GM21576 (cell line): ENCODE measurements at regions not wholly inside any gene's neighbourhood (a gene's known extent, or its start where the extent isn't known, plus 50 kb on each side); places are given as distances from the start of the nearest gene placed in this dataset.
A peak's percentile ranks its signal among the peaks of the same experiment; 100 is the strongest.

Experiments used
- ATAC-seq: cut with Tn5 transposase; IDR thresholded peaks from one replicate; pipeline ENCODE4 v1.9.1; 2021; ENCODE audit warnings: mild to moderate bottlenecking, moderate library complexity; ENCODE audit not compliant: unreplicated experiment

DNA sequence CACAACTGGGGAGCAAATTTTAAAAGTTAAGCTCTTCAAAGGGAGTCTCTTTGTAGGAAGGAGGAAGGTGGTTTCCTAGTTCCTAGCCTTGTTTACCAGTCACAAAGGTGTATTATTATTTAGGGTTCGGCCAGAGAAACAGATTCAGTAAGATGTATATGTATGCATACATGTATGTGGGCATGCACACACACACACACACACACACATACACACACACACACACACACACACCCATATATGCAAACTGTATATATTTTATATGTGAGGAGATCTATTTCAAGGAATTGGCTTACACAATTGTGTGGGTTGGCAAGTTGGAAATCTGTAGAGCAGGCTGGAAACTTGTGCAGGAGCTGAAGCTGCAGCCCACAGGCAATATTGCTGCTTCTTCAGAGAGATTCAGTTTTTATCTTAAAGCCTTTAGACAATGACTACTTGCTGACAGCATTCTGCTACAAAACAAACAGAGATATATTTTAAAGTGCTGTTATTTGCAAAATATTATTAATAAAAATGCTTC is 75.3 kb upstream of the DNAH5 start:
- no peak for ATAC-seq

DNA sequence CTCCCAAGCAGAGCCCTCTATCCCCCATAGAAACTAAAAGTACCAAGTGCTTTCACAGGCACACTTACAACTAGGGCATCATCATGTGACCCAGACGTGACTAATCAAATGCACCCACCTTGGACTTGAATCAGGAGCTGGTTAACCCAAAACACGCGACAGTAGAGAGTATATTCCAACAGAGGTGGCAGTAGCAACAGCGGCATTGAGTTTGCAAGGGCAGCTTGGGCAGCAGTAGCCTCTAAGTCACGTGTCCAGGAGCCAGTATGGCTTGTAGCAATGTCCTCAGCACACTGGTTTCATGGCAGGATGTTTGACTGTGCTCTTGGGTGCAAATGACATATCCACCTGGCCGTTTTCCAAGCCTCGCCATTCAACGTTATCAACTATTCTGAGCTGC is 73.4 kb upstream of the DNAH5 start:
- no peak for ATAC-seq

DNA sequence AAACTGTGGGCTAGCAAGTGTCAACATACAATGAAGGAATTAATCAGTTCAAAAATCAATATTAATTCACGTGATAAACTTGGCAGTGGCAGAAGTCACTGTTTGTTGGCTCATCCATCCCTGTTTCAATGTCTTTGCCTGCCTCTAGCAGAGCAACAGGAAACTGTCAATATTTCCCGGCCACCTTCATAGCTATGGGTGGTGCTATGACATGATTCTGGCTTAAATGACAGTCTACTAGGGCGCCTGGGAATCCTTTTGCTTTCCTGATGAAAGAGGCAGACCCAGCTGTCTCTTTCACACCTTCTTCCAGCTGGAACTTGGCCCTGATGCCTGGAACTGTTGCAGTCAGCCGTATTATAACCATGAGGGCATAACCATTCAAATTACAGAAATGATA is 72.1 kb upstream of the DNAH5 start:
- no peak for ATAC-seq

DNA sequence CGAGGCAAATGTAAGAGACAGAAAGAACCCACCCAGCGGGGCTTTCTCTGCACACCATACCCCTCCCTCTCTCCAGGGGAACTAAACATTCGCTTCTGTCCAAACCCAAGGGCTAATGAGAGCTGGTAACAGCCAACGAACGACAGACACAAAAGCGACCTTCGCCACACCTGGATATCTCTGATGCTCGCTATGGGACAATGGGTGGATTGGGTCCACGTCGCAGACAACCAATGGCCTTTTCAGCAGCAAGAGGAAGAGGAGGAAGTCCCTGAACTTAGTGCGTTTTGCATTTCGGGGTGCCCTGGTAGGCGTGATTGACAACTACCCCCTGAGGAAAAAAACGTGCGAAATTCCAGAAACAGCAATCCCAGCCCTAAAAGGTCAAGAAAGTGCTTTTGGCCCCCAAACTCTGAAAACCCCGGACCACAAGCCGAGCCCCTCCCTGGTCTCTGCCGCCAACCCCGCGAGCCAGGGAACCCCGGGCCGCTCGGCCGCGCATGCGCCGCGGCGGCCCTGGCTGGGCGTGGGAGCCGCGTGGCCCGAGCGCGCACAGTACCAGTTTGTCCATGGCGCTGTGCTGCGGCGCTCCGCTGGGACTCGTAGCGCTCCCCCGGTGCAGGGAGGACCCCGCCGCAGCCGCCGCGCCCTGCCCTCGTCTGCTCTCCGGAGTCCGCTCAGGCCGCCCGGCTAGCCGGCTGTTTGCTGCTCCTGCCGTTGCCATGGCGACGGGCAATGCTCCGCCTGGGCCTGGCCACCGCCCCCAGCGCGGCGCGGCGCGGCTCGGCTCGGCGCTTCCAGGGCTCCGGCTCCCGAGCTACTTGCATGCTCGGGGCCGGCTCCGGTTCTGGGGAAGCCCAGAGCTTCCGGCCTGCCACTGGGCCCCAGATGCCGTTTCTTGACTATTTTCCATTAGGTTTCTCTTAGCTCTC is 66.9 kb upstream of the DNAH5 start:
- ATAC-seq, result peak; percentile 93

DNA sequence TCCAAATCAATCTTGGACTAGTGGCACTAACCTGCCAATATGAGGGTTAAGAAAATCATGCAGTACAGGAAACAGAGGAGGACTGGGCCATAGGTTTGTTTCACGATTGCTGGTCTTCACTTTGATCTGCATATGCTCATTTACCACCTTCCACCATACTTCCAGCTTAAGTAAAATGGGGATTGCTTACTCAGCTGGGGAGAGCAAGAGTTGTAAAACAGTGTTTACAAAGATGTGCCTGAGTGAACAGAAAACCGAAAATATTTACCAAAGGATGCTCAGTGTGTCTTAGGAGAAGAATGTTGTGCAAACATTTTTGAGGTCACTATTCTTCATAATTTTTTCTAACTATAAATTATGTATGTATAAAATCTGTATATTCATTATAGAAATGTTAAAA is 65.1 kb upstream of the DNAH5 start:
- no peak for ATAC-seq

DNA sequence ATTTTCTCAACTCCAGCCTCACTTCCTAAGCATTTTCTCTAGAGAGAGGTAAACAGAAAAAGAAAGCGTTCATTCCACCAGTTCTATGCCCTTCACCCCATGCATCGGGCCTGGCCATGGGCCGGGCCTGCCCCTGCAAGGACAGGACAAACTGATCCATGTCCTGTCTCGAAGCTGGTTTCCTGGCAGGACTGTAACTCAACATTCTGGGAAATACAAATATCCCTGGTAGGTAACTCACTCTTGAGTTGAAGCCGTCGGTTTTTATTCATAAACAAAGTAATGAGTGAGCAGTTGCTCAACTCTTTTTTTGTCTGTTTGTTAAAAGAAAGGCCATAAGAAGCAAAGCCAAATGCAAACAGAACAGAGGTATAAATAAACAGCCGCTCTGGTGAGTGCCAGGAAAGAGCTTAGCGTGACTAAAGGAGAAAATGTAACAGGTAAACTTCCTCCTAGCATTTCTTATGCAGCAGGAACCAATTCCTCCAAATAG is 64.4 kb upstream of the DNAH5 start:
- ATAC-seq, result no peak

DNA sequence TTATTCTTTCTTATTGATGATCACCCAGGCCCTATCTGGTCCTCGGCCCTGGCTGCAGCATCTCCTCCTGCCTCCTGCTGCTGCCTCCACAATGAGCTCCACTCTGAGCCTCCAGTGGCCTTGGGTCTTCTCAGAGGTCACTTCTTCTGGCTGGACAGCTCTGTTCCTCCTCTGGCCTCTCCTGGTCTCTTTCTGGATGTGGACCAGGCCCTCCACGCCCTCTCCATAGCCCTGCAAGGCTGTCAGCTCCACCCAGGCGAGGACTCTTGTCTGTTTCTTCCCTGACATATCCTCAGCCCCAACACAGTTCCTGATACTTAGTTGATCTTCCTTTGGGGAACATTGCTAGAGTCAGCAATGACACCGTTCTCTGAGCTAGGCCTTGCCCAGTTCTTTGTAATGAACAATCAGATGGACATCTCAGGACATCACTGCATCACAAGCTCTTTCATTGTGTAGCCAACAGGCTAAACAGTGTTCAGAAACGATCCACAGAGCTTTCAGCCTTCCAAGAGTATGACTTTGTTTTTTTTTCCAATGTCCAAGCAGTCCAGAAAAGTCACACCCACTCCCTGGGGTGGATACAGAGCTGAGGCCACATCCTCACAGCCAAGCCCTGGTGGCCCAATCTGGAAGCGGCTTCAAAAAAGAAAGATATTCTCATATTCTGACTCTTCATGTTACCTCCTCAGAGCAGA is 62.5 kb upstream of the DNAH5 start:
- ATAC-seq, result no peak

DNA sequence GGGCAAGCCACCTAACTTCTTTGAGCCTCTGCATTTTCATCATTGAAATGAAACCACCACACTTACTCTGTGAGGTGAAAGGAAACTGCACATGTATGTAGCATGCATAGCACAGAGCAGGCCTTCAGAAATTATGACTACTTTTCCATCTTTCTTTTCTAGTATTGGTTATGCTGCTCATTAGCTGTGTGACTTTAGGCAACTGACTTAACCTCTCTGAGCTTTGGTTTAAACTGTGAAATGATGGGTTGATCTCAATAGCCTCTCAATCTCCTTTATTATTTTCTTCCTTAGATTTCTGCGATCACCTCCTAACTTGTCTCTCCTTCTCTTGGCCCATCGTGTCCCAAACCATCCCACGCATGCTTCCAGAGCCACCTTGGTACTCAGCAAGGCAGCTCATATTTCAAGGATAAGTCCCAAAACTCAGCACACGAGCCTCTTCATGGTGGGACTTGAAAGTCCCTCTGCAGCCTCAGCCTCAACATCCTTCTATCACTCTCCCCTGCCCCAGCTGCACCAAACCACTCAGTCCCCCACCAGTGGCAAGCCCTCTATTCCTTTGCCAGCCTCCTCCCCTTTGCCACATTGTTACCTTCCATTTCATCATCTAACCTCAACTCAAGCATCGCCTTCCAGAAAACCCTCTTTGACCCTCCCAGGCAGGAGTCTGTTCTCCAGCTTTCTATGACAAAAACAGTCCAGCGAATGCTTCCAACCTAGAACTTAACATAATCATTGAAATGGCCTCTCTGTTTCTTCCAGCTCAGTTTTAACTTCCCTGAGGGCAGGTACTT is 60.3 kb upstream of the DNAH5 start:
- ATAC-seq, result no peak

DNA sequence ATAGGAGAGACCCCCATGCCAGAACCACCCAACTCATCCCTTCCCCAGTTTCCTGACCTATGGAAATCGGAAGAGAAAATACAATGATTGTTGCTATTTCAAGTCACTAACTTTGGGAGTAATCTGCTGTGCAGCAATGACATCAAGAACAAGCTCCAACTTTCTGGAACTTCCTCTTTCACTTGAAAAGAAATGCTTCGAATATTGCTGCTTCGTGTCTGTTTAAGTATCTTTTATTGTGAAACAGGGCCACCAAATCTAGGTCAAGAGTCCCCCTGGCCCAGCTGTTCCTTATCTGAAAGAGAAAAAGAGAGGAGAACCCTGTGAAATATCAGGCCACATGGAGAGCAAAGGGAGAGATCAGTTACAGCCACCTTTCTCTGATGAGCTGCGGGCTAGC is 59.4 kb upstream of the DNAH5 start:
- no peak for ATAC-seq

DNA sequence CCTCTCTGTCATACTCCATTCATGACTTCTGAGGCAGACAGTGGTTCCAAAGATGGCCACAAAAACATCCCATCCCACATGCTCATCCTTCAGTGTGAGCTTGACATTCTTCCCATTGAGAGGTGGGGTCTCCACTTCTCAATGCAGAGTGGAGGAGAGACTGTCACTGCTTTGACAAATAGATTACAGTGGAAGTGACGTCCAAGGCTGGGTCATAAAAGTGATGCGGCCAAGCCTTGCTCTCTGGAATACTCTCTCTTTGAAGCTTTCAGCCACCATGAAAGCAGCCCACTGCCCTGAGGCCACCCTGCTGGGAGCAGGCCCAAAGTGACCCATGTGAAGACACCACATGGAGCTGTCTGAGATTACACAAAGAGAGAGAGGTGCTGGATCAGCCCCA is 59.0 kb upstream of the DNAH5 start:
- no peak for ATAC-seq

DNA sequence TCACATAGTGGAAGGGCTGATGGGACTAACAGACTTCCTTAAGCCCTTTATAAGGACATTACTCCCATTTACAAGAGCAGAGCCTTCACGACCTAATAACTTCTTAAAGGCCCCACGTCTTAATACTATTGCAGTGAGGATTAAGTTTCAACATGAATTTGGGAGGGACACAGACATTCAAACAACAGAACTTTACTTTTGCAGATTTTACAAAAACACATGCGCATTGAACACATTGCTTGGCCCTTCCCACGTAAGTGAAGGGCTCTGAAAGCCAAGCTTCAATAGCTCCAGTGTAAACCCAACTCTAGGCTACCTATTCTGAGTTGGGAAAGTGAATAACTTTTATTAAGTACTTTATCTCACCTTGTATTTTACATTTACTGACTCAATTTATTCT is 53.8 kb upstream of the DNAH5 start:
- ATAC-seq, result no peak

DNA sequence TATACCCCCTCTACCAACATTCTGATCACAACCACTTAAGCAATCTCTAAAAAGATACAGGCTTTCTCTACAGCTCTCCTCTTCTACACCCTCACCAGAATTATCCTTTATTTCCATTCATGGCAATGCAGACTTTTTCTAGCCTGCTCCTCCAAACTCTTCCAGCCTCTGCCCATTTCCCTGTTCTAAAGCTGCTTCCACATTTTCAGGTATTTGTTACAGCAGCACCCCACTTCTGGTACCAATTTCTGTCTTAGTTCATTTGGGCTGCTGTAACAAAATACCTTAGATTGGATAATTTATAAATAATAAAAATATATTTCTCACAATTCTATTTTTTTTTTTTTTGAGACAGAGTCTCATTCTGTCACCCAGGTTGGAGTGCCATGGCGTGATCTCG is 53.0 kb upstream of the DNAH5 start:
- ATAC-seq, result no peak

DNA sequence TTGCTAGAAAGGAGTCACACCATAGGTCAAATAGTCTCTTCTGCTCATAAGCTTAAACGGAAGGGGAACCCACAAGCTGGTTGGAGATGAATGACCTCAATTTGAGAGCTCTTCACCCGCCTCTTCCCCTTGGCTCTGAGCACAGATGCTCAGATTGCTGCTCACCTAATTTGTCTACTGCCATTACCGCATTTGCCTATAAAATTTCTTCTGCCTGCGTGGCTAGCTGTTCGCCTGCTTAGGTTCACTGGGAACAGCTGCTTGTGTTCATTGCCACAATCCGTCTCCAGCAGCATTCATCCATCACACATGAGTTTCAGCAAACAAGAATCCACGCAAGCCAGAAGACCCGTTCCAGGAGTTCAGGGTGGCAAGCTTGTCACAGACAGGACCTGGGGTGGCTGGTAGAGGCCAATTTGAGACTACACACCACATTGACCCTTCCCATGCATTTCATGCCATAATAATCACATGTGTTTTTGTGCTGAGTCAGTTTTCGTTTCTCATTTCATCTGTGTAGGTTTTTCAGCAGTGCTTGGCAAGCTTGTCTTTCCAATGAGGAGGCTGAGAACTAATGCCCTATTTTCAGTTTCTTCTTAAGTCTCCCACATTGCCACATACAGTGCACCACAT is 50.2 kb upstream of the DNAH5 start:
- ATAC-seq, result no peak
